ENCODE measurements at regions not wholly inside any gene's neighbourhood (a gene's known extent, or its start where the extent isn't known, plus 50 kb on each side); places are given as distances from the start of the nearest gene placed in this dataset.

DNA sequence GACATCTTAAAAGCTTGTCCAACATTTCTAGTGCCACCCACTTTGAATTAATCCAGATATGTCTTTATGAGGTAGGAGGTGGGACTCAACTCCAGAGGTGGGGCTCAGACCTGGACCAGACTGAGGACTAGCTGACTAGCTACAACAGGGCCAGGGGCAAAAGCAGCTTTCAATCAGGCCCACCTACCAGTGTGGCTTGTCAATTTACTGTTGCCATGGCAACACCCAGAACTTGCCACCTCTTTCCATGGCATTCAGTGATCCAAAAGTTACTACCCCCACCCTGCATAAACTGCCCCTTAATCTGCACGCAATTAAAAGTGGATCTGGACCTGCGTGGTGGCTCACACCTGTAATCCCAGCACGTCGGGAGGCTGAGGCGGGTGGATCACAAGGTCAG, 113.2 kb upstream of the KAZN start:
- Histone ChIP-seq H3K4me3 (ENCODE audit: control extremely low read depth in 1 of 5, extremely low read depth in 1 of 5, insufficient read depth in 1 of 5, low read depth in 2 of 5, low read length in 4 of 5) (no peak overlapping the region), H4K20me1 (ENCODE audit: control insufficient read depth, insufficient read depth, low read length, poor library complexity, severe bottlenecking) (no peaks in the 10 kb centered on the region), H3K27me3 (replicated peaks in 1 of 4; ENCODE audit: control extremely low read depth in 1 of 4, control insufficient read depth in 3 of 4, insufficient read depth in 4 of 4, low read length in 3 of 4) (no peaks in the 10 kb centered on the region), H3K9me3 (ENCODE audit: control extremely low read depth in 1 of 3, control insufficient read depth in 2 of 3, insufficient read depth in 1 of 3, low read length in 2 of 3) (peaks cover 0 to 3% (median 0%) of the 10 kb centered on the region in 3 donors), H3K27ac (ENCODE audit: low read length in 2 of 2) (no peak overlapping the region), H3K9ac (ENCODE audit: low read length) (no peak overlapping the region), H2AFZ (ENCODE audit: insufficient read depth, low read depth, low read length, poor library complexity, severe bottlenecking) (no peak overlapping the region), H3K4me1 (ENCODE audit: control insufficient read depth in 2 of 2, insufficient read depth in 2 of 2, low read length in 2 of 2) (no peaks in the 10 kb centered on the region), H3K79me2 (ENCODE audit: control insufficient read depth, insufficient read depth, low read length) (no peaks in the 10 kb centered on the region), H3K4me2 (replicated peaks; ENCODE audit: low read depth, low read length, poor library complexity, severe bottlenecking) (no peak overlapping the region), H3K36me3 (replicated peaks in 1 of 2; ENCODE audit: control extremely low read depth in 1 of 2, control insufficient read depth in 1 of 2, extremely low read depth in 1 of 2, insufficient read depth in 2 of 2, low read length in 1 of 2) (no peaks in the 10 kb centered on the region)
- 93% methylated on average over 5 of the region's 5 CpGs for WGBS (ENCODE audit: insufficient coverage)
- ChIA-PET CTCF (no interaction called here), POLR2A (no interaction called here)
- ATAC-seq (ENCODE audit: low read depth) (no peak), DNase-seq (no peak)
- peaks cover 14% of the 10 kb centered on the region for H3K27me3 Mint-ChIP-seq
- H3K27ac Mint-ChIP-seq: no peak overlapping the region
- TF ChIP-seq EZH2 (IDR thresholded peaks at IDR 0.05; ENCODE audit: borderline replicate concordance, insufficient read depth, low read depth, low read length, poor library complexity, severe bottlenecking): no peak
- TF ChIP-seq, protein P1, sequence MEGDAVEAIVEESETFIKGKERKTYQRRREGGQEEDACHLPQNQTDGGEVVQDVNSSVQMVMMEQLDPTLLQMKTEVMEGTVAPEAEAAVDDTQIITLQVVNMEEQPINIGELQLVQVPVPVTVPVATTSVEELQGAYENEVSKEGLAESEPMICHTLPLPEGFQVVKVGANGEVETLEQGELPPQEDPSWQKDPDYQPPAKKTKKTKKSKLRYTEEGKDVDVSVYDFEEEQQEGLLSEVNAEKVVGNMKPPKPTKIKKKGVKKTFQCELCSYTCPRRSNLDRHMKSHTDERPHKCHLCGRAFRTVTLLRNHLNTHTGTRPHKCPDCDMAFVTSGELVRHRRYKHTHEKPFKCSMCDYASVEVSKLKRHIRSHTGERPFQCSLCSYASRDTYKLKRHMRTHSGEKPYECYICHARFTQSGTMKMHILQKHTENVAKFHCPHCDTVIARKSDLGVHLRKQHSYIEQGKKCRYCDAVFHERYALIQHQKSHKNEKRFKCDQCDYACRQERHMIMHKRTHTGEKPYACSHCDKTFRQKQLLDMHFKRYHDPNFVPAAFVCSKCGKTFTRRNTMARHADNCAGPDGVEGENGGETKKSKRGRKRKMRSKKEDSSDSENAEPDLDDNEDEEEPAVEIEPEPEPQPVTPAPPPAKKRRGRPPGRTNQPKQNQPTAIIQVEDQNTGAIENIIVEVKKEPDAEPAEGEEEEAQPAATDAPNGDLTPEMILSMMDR (IDR thresholded peaks at IDR 0.05): no peak
- no peaks in the 10 kb centered on the region for H3K9me3 Mint-ChIP-seq (ENCODE audit: insufficient read depth)
- H3K4me3 Mint-ChIP-seq: no peak overlapping the region
- intact Hi-C loops (cut with micrococcal nuclease): no loop called here
- H3K4me1 Mint-ChIP-seq: no peaks in the 10 kb centered on the region

DNA sequence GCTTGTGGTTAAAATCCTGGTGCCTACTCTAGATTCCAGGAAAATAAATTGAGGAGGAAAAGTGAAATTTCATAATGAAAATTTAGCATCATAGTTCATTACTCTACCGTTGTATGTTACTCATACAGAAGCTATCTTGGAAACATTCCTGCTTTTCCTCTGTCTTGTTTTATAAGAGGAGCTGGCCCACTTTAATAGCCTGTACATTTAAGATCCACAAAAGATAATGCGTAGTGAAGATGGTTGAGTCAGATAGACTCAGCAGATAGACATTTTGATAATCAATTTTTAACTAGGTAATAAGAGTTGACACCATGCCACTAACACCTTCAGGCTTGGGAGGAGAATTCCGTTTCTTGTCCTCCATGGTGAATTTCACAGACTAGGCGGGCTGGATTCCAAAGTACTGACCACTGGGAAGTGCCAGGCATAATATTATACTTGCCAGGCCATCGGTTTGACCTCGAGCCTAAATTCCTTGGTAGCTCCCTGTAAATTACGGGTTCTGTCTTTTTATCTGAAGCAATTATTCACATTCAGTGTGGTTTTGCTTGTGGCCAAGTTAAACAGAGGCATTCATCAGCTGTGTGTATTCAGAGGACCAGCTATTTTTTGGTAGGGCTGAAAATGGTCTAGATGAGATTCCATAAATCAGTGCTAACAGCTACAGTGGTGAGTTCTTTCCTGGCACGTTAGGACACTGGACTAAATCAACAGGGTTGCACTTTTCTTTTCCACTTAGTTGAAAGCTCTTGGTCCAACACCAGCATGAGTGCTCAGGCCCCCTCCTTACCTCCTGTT, 111.9 kb upstream of the KAZN start:
- no peak overlapping the region for H3K27ac Mint-ChIP-seq
- no peak for TF ChIP-seq EZH2 (IDR thresholded peaks at IDR 0.05; ENCODE audit: borderline replicate concordance, insufficient read depth, low read depth, low read length, poor library complexity, severe bottlenecking)
- TF ChIP-seq, protein P1 (IDR thresholded peaks at IDR 0.05): no peak
- no peak overlapping the region for H3K9ac ChIP-seq (ENCODE audit: low read length)
- no peaks in the 10 kb centered on the region for H3K4me1 Mint-ChIP-seq
- intact Hi-C loops (cut with micrococcal nuclease): no loop called here
- no peaks in the 10 kb centered on the region for H3K9me3 Mint-ChIP-seq (ENCODE audit: insufficient read depth)
- ATAC-seq (ENCODE audit: low read depth): no peak
- no peaks in the 10 kb centered on the region for H4K20me1 ChIP-seq (ENCODE audit: control insufficient read depth, insufficient read depth, low read length, poor library complexity, severe bottlenecking)
- ChIA-PET POLR2A (no interaction called here), CTCF (no interaction called here)
- peaks cover 9% of the 10 kb centered on the region for H3K27me3 Mint-ChIP-seq
- no peak overlapping the region for H3K27ac ChIP-seq (ENCODE audit: low read length in 2 of 2)
- no peak overlapping the region for H3K4me3 Mint-ChIP-seq
- no peak overlapping the region for H3K4me2 ChIP-seq (replicated peaks; ENCODE audit: low read depth, low read length, poor library complexity, severe bottlenecking)
- DNase-seq: no peak
- no peaks in the 10 kb centered on the region for H3K36me3 ChIP-seq (replicated peaks in 1 of 2; ENCODE audit: control extremely low read depth in 1 of 2, control insufficient read depth in 1 of 2, extremely low read depth in 1 of 2, insufficient read depth in 2 of 2, low read length in 1 of 2)
- 76% methylated on average over 3 of the region's 8 CpGs for WGBS (ENCODE audit: insufficient coverage)
- H3K4me3 ChIP-seq (ENCODE audit: control extremely low read depth in 1 of 5, extremely low read depth in 1 of 5, insufficient read depth in 1 of 5, low read depth in 2 of 5, low read length in 4 of 5): no peak overlapping the region
- no peak overlapping the region for H2AFZ ChIP-seq (ENCODE audit: insufficient read depth, low read depth, low read length, poor library complexity, severe bottlenecking)
- no peaks in the 10 kb centered on the region for H3K79me2 ChIP-seq (ENCODE audit: control insufficient read depth, insufficient read depth, low read length)
- no peaks in the 10 kb centered on the region for H3K4me1 ChIP-seq (ENCODE audit: control insufficient read depth in 2 of 2, insufficient read depth in 2 of 2, low read length in 2 of 2)
- H3K27me3 ChIP-seq (replicated peaks in 1 of 4; ENCODE audit: control extremely low read depth in 1 of 4, control insufficient read depth in 3 of 4, insufficient read depth in 4 of 4, low read length in 3 of 4): no peaks in the 10 kb centered on the region
- peaks cover 0 to 3% (median 0%) of the 10 kb centered on the region in 3 donors for H3K9me3 ChIP-seq (ENCODE audit: control extremely low read depth in 1 of 3, control insufficient read depth in 2 of 3, insufficient read depth in 1 of 3, low read length in 2 of 3)

Measured in B cell (primary cell).